HEK293 (cell line): ENCODE measurements at regions not wholly inside any gene's neighbourhood (a gene's known extent, or its start where the extent isn't known, plus 50 kb on each side); places are given as distances from the start of the nearest gene placed in this dataset.
"Not testable (repeated sequence)": the region's sequence is repeated elsewhere in the genome, so short reads cannot be mapped to it uniquely, and the experiment has no call there.

ENCODE experiments used
- CTCF ChIA-PET: fragments of 350-600 bp; formaldehyde crosslinking; extraction: SDS; loops from one replicate; lab custom pipeline; 2021; ENCODE audit warnings: antibody characterized with exemption; lab: Yijun Ruan, JAX
- POLR2A ChIA-PET: fragments of 300-600 bp; formaldehyde crosslinking; extraction: SDS; loops from one replicate; lab custom pipeline; 2020; ENCODE audit warnings: antibody characterized with exemption, inconsistent platforms; lab: Yijun Ruan, JAX
- H3K27ac ChIP-seq: fragments of 200-500 bp; sonication (Bioruptor generic); 2 replicates; pipeline ENCODE4 v1.5.1; 2014; ENCODE audit warnings: low read depth, low read length, control low read depth, inconsistent platforms; ENCODE audit errors: extremely low read depth
- H3K36me3 ChIP-seq, 2 experiments: fragments of 200-500 bp in 1 of 2; sonication (Bioruptor generic) in 1 of 2; 1 replicate in 1 of 2; 2 replicates in 1 of 2; pipeline ENCODE4 v1.5.1; 2014 to 2017; ENCODE audit warnings: inconsistent platforms in 2 of 2, low read length in 2 of 2; ENCODE audit not compliant: control insufficient read depth in 2 of 2, insufficient read depth in 1 of 2
- H3K4me1 ChIP-seq: fragments of 200-500 bp; sonication (Bioruptor generic); 2 replicates; pipeline ENCODE4 v1.5.1; 2014; ENCODE audit warnings: mild to moderate bottlenecking, low read length, inconsistent platforms; ENCODE audit not compliant: control insufficient read depth, insufficient read depth
- H3K4me3 ChIP-seq: 2 replicates; pipeline ENCODE4 v1.5.1; 2011; ENCODE audit warnings: low read depth, mild to moderate bottlenecking, control low read depth, low read length, moderate library complexity
- H3K9me3 ChIP-seq: fragments of 200-500 bp; sonication (Bioruptor generic); 2 replicates; pipeline ENCODE4 v1.5.1; 2014; ENCODE audit warnings: low read depth, low read length, inconsistent platforms; ENCODE audit not compliant: control insufficient read depth, insufficient read depth
- BCL11B ChIP-seq: fragments of 450-650 bp; formaldehyde crosslinking; IDR thresholded peaks from 2 replicates; pipeline ENCODE4 v1.5.1; 2016; ENCODE audit warnings: low read depth, missing biosample characterization, missing genetic modification characterization
- KLF7 ChIP-seq: fragments of 450-650 bp; formaldehyde crosslinking; IDR thresholded peaks from 2 replicates; pipeline ENCODE4 v1.5.1; 2016; ENCODE audit warnings: missing biosample characterization, missing genetic modification characterization, borderline replicate concordance
- MZF1 ChIP-seq: fragments of 450-650 bp; formaldehyde crosslinking; IDR thresholded peaks from 2 replicates; pipeline ENCODE4 v1.5.1; 2017; ENCODE audit warnings: missing biosample characterization, missing genetic modification characterization, borderline replicate concordance
- SCRT1 ChIP-seq: fragments of 450-650 bp; formaldehyde crosslinking; IDR thresholded peaks from 2 replicates; pipeline ENCODE4 v1.5.1; 2016; ENCODE audit warnings: missing biosample characterization, missing genetic modification characterization, borderline replicate concordance
- WT1 ChIP-seq: fragments of 450-650 bp; formaldehyde crosslinking; IDR thresholded peaks from 2 replicates; pipeline ENCODE4 v1.5.1; 2016; ENCODE audit warnings: missing biosample characterization, missing genetic modification characterization
- ZBTB1 ChIP-seq: fragments of 450-650 bp; formaldehyde crosslinking; IDR thresholded peaks from 2 replicates; pipeline ENCODE4 v1.5.1; 2016; ENCODE audit warnings: missing biosample characterization, missing genetic modification characterization
- ZBTB21 ChIP-seq: fragments of 450-650 bp; formaldehyde crosslinking; IDR thresholded peaks from 2 replicates; pipeline ENCODE4 v1.5.1; 2017; ENCODE audit warnings: missing biosample characterization, missing genetic modification characterization
- ZFHX2 ChIP-seq: fragments of 450-650 bp; formaldehyde crosslinking; conservative IDR thresholded peaks from 2 replicates; pipeline ENCODE4 v1.5.1; 2016; ENCODE audit warnings: missing biosample characterization, missing genetic modification characterization
- ZNF121 ChIP-seq: fragments of 450-650 bp; formaldehyde crosslinking; IDR thresholded peaks from 2 replicates; pipeline ENCODE4 v1.5.1; 2016; ENCODE audit warnings: missing biosample characterization, missing genetic modification characterization
- ZNF174 ChIP-seq: fragments of 450-650 bp; formaldehyde crosslinking; IDR thresholded peaks from 2 replicates; pipeline ENCODE4 v1.5.0; 2017; ENCODE audit warnings: missing biosample characterization, mild to moderate bottlenecking, missing genetic modification characterization
- ZNF280D ChIP-seq: fragments of 450-650 bp; formaldehyde crosslinking; IDR thresholded peaks from 2 replicates; pipeline ENCODE4 v1.5.1; 2016; ENCODE audit warnings: missing biosample characterization, missing genetic modification characterization
- ZNF48 ChIP-seq: fragments of 450-650 bp; formaldehyde crosslinking; IDR thresholded peaks from 2 replicates; pipeline ENCODE4 v1.5.1; 2016; ENCODE audit warnings: missing biosample characterization, missing genetic modification characterization
- ZNF768 ChIP-seq: fragments of 450-650 bp; formaldehyde crosslinking; IDR thresholded peaks from 2 replicates; pipeline ENCODE4 v1.5.1; 2018; ENCODE audit warnings: missing biosample characterization, mild to moderate bottlenecking, missing genetic modification characterization
- TF ChIP-seq, protein P1 (sequence below): fragments of 450-650 bp; formaldehyde crosslinking; IDR thresholded peaks from 2 replicates; pipeline ENCODE4 v1.5.1; 2016; ENCODE audit warnings: missing biosample characterization, missing genetic modification characterization
- TF ChIP-seq, protein P2 (sequence below): fragments of 450-650 bp; formaldehyde crosslinking; IDR thresholded peaks from 2 replicates; pipeline ENCODE4 v1.5.1; 2016; ENCODE audit warnings: missing biosample characterization, missing genetic modification characterization

DNA sequence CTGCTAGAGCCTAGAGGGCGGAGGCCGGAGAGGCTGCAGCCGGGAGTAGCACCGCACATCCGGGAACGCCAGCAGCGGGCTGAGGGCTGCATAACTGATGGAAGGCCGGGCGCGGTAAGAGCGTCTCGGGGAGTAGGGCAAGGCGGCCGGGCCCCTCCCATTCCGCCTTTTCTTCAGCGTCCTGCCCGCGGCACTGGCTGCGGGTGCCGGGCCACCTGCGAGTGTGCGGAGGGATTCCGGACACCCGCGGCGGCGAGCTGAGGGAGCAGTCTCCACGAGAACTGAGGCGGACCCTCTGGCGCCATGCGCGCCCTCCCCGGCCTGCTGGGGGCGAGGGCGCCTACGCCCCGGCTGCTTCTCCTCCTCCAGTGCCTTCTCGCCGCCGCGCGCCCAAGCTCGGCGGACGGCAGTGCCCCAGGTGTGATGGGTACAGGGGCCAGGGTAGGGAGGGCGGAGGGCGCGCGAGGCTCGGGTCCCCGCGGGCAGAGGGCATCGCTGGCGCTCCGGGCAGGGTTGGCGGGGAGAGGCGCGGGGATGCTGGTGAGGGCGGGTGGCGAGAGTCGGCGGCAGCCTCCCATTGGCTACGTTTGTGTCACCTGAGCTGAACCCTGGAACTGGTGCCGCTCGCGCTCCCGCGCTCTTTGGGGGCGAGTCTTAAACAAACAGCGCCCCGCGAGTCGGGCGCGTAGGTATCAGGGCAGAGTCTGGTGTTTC is 334.4 kb downstream of the SRGAP2C start (continued):
- TF ChIP-seq BCL11B (tag by site-specific recombination) (no peak), ZNF768 (no peak), ZFHX2 (tag by site-specific recombination) (peak; percentile 84), KLF7 (tag by site-specific recombination) (peak; percentile 70), ZBTB1 (tag by site-specific recombination) (no peak), MZF1 (tag by site-specific recombination) (no peak), ZNF48 (tag by site-specific recombination) (no peak), ZNF280D (no peak), ZBTB21 (tag by site-specific recombination) (no peak), ZNF174 (tag by site-specific recombination) (no peak), SCRT1 (no peak), ZNF121 (tag by site-specific recombination) (no peak)

DNA sequence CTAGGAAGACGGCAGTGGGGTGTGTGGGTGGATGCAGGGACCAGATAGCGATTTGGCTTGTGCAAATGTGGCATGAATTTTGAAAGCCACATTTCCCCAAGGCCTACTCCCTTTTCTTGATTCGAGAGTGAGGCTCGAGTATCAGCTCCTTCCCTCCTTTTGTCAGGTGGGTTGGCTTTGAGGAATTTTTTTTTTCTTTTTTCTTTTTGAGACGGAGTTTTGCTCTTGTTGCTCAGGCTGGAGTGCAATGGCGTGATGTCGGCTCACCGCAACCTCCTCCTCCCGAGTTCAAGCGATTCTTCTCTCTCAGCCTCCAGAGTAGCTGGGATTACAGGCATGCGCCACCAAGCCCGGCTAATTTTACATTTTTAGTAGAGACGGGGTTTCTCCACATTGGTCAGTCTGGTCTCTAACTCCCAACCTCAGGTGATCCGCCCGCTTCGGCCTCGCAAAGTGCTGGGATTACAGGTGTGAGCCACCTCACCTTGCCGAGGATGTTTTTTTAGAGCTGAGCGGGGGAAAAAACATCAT is 335.0 kb downstream of the SRGAP2C start:
- peak overlapping the region; percentile 83; the same call in 1 of the 2 replicates for H3K27ac ChIP-seq
- not testable (repeated sequence) for H3K36me3 ChIP-seq, H3K9me3 ChIP-seq, H3K4me1 ChIP-seq
- peak overlapping the region; percentile 71 for H3K4me3 ChIP-seq
- CTCF ChIA-PET = interaction anchor here (1.3 kb wide), 1 partner anchor 73 kb away, joined by 3 read pairs; no protein-coding TSS in a partner anchor
- POLR2A ChIA-PET = interaction anchor here (1.3 kb wide), 1 partner anchor 13 kb away, joined by 3 read pairs; no protein-coding TSS in a partner anchor
- TF ChIP-seq WT1 (tag by site-specific recombination) (0 out of 2 replicates have a peak, but pooled peaks have one; percentile 13), ZNF280D (peak; percentile 21; the same call in 1 of the 2 replicates)
- TF ChIP-seq, protein P1, sequence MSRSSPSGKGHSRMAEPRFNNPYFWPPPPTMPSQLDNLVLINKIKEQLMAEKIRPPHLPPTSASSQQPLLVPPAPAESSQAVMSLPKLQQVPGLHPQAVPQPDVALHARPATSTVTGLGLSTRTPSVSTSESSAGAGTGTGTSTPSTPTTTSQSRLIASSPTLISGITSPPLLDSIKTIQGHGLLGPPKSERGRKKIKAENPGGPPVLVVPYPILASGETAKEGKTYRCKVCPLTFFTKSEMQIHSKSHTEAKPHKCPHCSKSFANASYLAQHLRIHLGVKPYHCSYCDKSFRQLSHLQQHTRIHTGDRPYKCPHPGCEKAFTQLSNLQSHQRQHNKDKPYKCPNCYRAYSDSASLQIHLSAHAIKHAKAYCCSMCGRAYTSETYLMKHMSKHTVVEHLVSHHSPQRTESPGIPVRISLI (tag by site-specific recombination) = 0 out of 2 replicates have a peak, but pooled peaks have one; percentile 38
- TF ChIP-seq, protein P2, sequence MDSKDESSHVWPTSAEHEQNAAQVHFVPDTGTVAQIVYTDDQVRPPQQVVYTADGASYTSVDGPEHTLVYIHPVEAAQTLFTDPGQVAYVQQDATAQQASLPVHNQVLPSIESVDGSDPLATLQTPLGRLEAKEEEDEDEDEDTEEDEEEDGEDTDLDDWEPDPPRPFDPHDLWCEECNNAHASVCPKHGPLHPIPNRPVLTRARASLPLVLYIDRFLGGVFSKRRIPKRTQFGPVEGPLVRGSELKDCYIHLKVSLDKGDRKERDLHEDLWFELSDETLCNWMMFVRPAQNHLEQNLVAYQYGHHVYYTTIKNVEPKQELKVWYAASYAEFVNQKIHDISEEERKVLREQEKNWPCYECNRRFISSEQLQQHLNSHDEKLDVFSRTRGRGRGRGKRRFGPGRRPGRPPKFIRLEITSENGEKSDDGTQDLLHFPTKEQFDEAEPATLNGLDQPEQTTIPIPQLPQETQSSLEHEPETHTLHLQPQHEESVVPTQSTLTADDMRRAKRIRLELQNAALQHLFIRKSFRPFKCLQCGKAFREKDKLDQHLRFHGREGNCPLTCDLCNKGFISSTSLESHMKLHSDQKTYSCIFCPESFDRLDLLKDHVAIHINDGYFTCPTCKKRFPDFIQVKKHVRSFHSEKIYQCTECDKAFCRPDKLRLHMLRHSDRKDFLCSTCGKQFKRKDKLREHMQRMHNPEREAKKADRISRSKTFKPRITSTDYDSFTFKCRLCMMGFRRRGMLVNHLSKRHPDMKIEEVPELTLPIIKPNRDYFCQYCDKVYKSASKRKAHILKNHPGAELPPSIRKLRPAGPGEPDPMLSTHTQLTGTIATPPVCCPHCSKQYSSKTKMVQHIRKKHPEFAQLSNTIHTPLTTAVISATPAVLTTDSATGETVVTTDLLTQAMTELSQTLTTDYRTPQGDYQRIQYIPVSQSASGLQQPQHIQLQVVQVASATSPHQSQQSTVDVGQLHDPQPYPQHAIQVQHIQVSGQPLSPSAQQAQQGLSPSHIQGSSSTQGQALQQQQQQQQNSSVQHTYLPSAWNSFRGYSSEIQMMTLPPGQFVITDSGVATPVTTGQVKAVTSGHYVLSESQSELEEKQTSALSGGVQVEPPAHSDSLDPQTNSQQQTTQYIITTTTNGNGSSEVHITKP (tag by site-specific recombination) = 0 out of 2 replicates have a peak, but pooled peaks have one; percentile 13
